GM06990 (cell line): ENCODE measurements at regions not wholly inside any gene's neighbourhood (a gene's known extent, or its start where the extent isn't known, plus 50 kb on each side); places are given as distances from the start of the nearest gene placed in this dataset.

Source experiments
- DNase-seq: peaks from one replicate; pipeline ENCODE4 v3.0.0-alpha.2; 2011; ENCODE audit not compliant: insufficient read length; ENCODE audit errors: extremely low read depth
- H3K27me3 ChIP-seq: replicated peaks from 2 replicates; pipeline ENCODE4 v1.6.0; 2011; ENCODE audit warnings: low read length; ENCODE audit not compliant: control insufficient read depth, insufficient read depth
- H3K36me3 ChIP-seq: 2 replicates; pipeline ENCODE4 v1.5.1; 2011; ENCODE audit warnings: low read length; ENCODE audit not compliant: control insufficient read depth, insufficient read depth
- H3K4me3 ChIP-seq: replicated peaks from 2 replicates; pipeline ENCODE4 v1.5.1; 2011; ENCODE audit warnings: low read depth, mild to moderate bottlenecking, control low read depth, low read length
- CTCF ChIP-seq: IDR thresholded peaks from 2 replicates; pipeline ENCODE4 v1.5.1; 2011; ENCODE audit warnings: low read length, control low read depth, mild to moderate bottlenecking, inconsistent platforms; ENCODE audit not compliant: insufficient read depth, poor library complexity, severe bottlenecking

GRCh38 chr10:65845916-65846315, 1079.9 kb upstream of the LRRTM3 start:
- TF ChIP-seq CTCF = no peak
- H3K4me3 ChIP-seq = no peak overlapping the region
- no peak for DNase-seq
- H3K27me3 ChIP-seq = no peaks in the 10 kb centered on the region
- no peaks in the 10 kb centered on the region for H3K36me3 ChIP-seq

DNA sequence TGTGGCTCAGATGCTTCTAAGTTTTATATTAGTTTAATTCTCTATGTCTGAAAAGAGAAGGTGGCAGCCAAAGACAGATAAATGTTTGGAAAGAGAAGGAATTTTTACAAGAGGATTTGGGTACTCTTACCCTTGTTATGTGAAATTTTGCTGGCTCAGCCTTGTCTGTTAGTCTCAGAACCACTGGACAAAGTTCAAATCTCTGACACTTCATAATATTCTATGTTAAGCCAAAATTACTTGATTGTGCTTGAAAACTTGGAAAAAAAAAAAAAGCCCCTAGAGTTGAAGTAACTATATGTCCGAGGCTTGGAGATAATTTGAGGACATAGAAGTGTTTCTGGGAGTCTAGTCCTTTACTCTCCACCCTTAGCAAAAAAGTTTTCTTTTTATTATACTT, 1079.3 kb upstream of the LRRTM3 start:
- Histone ChIP-seq H3K36me3 (no peaks in the 10 kb centered on the region), H3K4me3 (no peak overlapping the region), H3K27me3 (no peaks in the 10 kb centered on the region)
- no peak for TF ChIP-seq CTCF
- DNase-seq = no peak

DNA sequence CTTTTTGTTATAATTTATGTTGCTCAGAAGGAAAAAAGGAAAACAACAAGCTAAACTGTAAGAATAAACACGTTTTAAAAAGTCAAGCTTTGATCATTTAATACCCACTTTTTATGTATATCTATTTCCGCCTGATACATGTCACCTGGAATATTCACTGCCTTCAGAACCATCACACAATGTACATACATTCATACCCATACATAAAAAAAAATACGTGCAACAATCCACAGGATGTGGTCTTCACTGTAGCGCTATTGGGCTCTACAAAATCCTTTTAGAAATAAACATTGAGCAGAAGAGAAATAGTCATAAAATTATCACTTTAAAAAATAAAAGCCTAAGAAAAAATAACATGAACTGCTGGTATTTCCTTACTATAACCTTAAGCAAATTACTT, 1078.9 kb upstream of the LRRTM3 start:
- DNase-seq = no peak
- TF ChIP-seq CTCF = no peak
- Histone ChIP-seq H3K36me3 (no peaks in the 10 kb centered on the region), H3K4me3 (no peak overlapping the region), H3K27me3 (no peaks in the 10 kb centered on the region)

- no peak for TF ChIP-seq CTCF
- Histone ChIP-seq H3K4me3 (no peak overlapping the region), H3K27me3 (no peaks in the 10 kb centered on the region), H3K36me3 (no peaks in the 10 kb centered on the region)
- no peak for DNase-seq
Observed at GRCh38 chr10:65847436-65848230, 1078.2 kb upstream of the LRRTM3 start.

GRCh38 chr10:65858841-65859240, 1067.0 kb upstream of the LRRTM3 start:
- Histone ChIP-seq H3K4me3 (no peak overlapping the region), H3K36me3 (no peaks in the 10 kb centered on the region), H3K27me3 (no peaks in the 10 kb centered on the region)
- TF ChIP-seq CTCF = no peak
- no peak for DNase-seq
